GM21576 (cell line): ENCODE measurements at regions not wholly inside any gene's neighbourhood (a gene's known extent, or its start where the extent isn't known, plus 50 kb on each side); places are given as distances from the start of the nearest gene placed in this dataset.
"Not testable (repeated sequence)": the region's sequence is repeated elsewhere in the genome, so short reads cannot be mapped to it uniquely, and the experiment has no call there.

ENCODE experiments used
- ATAC-seq: cut with Tn5 transposase; IDR thresholded peaks from one replicate; pipeline ENCODE4 v1.9.1; 2021; ENCODE audit warnings: mild to moderate bottlenecking, moderate library complexity; ENCODE audit not compliant: unreplicated experiment

DNA sequence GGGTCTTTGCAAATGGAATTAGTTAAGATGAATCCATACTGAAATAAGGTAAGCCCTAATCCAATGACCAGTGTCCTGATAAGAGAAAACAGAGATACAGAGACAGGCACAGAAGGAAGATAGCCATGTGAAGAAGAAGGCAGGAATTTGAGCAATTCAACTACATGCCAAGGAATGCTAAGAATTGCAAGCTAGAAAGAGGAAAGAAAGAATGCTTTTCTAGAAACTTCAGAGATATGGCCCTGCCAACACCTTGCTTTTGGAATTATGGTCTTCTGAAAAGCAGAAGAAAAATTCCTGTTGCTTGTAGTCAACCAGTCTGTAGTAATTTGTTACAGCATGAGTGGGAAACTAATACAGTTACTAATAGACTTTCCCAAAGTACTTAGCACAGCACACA lies 111.3 kb downstream of the SLC17A6 start:
- ATAC-seq, result no peak

DNA sequence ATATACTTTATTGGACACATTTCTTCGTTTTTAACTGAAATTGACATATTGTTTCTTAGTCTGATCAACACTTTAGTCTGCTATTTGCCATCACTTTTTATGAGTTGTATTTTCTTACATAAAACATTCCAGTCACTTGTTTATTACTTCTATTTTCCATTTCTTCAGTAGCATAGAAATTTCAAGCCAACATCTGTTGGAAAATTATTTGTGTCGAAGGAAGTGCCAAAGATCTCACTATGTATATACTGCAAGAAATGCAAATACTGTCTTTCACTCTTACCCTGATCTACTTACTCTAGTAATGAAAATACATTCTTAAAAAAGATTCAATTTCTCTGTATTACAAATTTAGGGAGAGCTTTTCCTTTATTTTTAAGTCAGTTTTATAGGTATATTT lies 105.9 kb downstream of the SLC17A6 start:
- no peak for ATAC-seq

- no peak for ATAC-seq
These were observed 103.7 kb downstream of the SLC17A6 start for GRCh38 chr11:22441831-22442230.

GRCh38 chr11:22435582-22435981 lies 97.4 kb downstream of the SLC17A6 start:
- not testable (repeated sequence) for ATAC-seq

GRCh38 chr11:22433517-22433916 lies 95.3 kb downstream of the SLC17A6 start:
- ATAC-seq, result no peak

DNA sequence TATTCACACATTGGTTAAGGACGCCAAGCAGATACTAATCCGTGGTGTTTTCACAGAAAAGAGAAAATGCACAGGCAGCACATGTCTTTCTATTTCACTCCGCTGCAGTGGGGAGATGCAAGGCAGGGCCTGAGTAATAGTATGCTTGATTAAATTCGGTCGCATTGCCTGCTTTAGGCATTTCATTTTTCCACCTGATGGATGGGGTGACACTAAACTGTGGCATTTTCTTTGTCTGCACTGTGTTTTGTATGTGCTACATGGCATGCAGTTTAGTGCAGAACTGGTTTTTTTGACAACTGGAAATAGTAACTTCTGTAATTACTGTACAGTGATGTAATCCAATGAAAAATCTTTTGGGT lies 94.9 kb downstream of the SLC17A6 start:
- no peak for ATAC-seq

GRCh38 chr11:22432291-22433093 lies 94.3 kb downstream of the SLC17A6 start:
- ATAC-seq, result no peak

DNA sequence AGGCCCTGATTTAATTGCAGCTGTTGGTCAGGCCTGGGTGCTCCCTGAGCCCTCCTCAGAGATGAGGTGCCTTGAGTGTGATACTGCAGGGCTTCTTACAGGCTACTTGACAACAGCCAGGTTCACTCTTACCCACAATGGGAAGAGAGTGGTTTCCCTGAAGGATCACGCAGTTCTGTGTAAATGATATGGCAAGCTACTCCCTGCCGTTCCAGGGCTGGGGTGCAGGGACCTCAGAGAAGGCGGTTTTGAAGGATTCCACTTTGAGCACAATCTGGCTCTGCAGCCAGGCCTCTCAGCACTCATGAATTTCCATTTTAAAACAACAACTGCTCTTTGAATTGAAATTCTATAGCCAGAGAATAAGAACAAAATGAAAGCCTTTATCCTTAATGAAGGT lies 92.9 kb downstream of the SLC17A6 start:
- no peak for ATAC-seq

DNA sequence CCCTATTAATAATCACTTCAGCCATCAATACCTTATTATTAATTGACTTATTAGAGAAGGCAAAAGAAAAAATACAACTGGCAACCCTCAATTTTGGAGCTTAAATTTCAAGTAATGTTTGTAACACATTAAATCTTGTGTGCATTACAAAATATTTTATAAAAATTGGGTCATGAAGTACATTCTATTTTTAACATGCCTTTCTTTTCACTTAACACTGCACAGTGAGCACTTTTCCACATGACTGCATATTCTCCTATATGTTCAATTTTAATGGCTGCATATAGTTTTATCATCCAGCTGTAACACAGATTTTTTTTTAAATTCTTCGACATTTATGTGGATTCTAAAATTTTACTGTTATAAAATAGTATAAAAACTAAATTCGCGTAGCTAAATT lies 92.5 kb downstream of the SLC17A6 start:
- ATAC-seq, result no peak

DNA sequence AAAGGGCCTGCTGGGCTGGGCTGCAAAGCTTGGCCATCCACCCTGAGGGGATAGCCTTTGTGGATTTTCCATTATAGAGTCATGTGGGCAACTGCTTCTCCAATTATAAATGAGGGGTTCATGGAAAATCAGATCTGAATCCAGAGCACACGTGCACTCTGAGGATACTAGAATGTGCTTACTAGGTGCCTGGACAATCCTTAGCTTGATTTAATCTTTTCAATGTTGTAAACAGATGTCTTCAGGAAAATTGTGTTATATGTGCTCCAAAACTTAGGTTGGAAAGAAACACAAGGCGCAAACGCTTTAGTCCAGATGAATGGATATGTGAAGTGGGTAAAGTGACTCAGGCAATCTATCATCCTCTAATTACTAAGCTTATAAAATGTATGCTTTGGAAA lies 92.0 kb downstream of the SLC17A6 start:
- ATAC-seq, result no peak
